ENCODE measurements at regions not wholly inside any gene's neighbourhood (a gene's known extent, or its start where the extent isn't known, plus 50 kb on each side); places are given as distances from the start of the nearest gene placed in this dataset.

- no peak for DNase-seq
- H3K4me1 ChIP-seq, result no peaks in the 10 kb centered on the region
- peaks cover 0 to 5% (median 0%) of the 10 kb centered on the region in 3 donors for H3K9me3 ChIP-seq
- no peak overlapping the region for H3K4me3 ChIP-seq
- TF ChIP-seq CTCF (IDR thresholded peaks at IDR 0.05) (no peak), POLR2A (IDR thresholded peaks at IDR 0.05) (no peak)
- no peaks in the 10 kb centered on the region for H3K36me3 ChIP-seq
- H3K27me3 ChIP-seq, result peaks cover 0 to 27% (median 0%) of the 10 kb centered on the region in 4 donors
- WGBS, 2 donors, result 40 to 66% methylated on average over 1 to 4 of the region's 11 CpGs
- intact Hi-C loops (cut with DNase I), result no loop called here
- H3K27ac ChIP-seq, result no peak overlapping the region
Measured at GRCh38 chr22:49553076-49553475, 274.6 kb downstream of the BRD1 start.

- intact Hi-C loops (cut with DNase I), result no loop called here
- peaks cover 0 to 28% (median 0%) of the 10 kb centered on the region in 4 donors for H3K27me3 ChIP-seq
- no peak overlapping the region for H3K4me3 ChIP-seq
- no peaks in the 10 kb centered on the region for H3K36me3 ChIP-seq
- peaks cover 0 to 5% (median 0%) of the 10 kb centered on the region in 3 donors for H3K9me3 ChIP-seq
- WGBS, 2 donors, result 65 to 74% methylated on average over 6 to 7 of the region's 15 CpGs
- TF ChIP-seq POLR2A (IDR thresholded peaks at IDR 0.05), result no peak
- TF ChIP-seq CTCF (IDR thresholded peaks at IDR 0.05), result no peak
- no peaks in the 10 kb centered on the region for H3K4me1 ChIP-seq
- H3K27ac ChIP-seq, result no peak overlapping the region
- no peak for DNase-seq
Measured at GRCh38 chr22:49551897-49552614, 275.6 kb downstream of the BRD1 start.

- Histone ChIP-seq H3K27me3 (peaks cover 0 to 28% (median 0%) of the 10 kb centered on the region in 4 donors), H3K27ac (no peak overlapping the region), H3K9me3 (peaks cover 0 to 5% (median 0%) of the 10 kb centered on the region in 3 donors), H3K36me3 (no peaks in the 10 kb centered on the region), H3K4me1 (no peaks in the 10 kb centered on the region), H3K4me3 (no peak overlapping the region)
- intact Hi-C loops (cut with DNase I), result no loop called here
- TF ChIP-seq CTCF (IDR thresholded peaks at IDR 0.05) (no peak), POLR2A (IDR thresholded peaks at IDR 0.05) (no peak)
- WGBS, 2 donors, result 86 to 96% methylated on average over 1 to 5 of the region's 10 CpGs
- no peak for DNase-seq
Measured at GRCh38 chr22:49551446-49551845, 276.2 kb downstream of the BRD1 start.

- WGBS, 2 donors, result 90 to 98% methylated on average over 5 to 6 of the region's 11 CpGs
- intact Hi-C loops (cut with DNase I), result no loop called here
- H3K4me1 ChIP-seq, result no peaks in the 10 kb centered on the region
- no peak for DNase-seq
- peaks cover 0 to 28% (median 0%) of the 10 kb centered on the region in 4 donors for H3K27me3 ChIP-seq
- no peaks in the 10 kb centered on the region for H3K36me3 ChIP-seq
- TF ChIP-seq POLR2A (IDR thresholded peaks at IDR 0.05) (no peak), CTCF (IDR thresholded peaks at IDR 0.05) (no peak)
- H3K9me3 ChIP-seq, result peaks cover 0 to 5% (median 0%) of the 10 kb centered on the region in 3 donors
- no peak overlapping the region for H3K27ac ChIP-seq
- H3K4me3 ChIP-seq, result no peak overlapping the region
Measured at GRCh38 chr22:49550766-49551362, 276.8 kb downstream of the BRD1 start.

GRCh38 chr22:49550141-49550430 lies 277.6 kb downstream of the BRD1 start:
- no peak for DNase-seq
- WGBS, 2 donors, result 83 to 100% methylated on average over 1 to 3 of the region's 3 CpGs
- peaks cover 0 to 5% (median 0%) of the 10 kb centered on the region in 3 donors for H3K9me3 ChIP-seq
- no peaks in the 10 kb centered on the region for H3K4me1 ChIP-seq
- no peak overlapping the region for H3K4me3 ChIP-seq
- TF ChIP-seq CTCF (IDR thresholded peaks at IDR 0.05), result no peak
- no peak overlapping the region for H3K27ac ChIP-seq
- intact Hi-C loops (cut with DNase I), result no loop called here
- H3K36me3 ChIP-seq, result no peaks in the 10 kb centered on the region
- H3K27me3 ChIP-seq, result peaks cover 0 to 28% (median 0%) of the 10 kb centered on the region in 4 donors

All from esophagus squamous epithelium (tissue), 5 donors.